ENCODE measurements at regions not wholly inside any gene's neighbourhood (a gene's known extent, or its start where the extent isn't known, plus 50 kb on each side); places are given as distances from the start of the nearest gene placed in this dataset.

DNA sequence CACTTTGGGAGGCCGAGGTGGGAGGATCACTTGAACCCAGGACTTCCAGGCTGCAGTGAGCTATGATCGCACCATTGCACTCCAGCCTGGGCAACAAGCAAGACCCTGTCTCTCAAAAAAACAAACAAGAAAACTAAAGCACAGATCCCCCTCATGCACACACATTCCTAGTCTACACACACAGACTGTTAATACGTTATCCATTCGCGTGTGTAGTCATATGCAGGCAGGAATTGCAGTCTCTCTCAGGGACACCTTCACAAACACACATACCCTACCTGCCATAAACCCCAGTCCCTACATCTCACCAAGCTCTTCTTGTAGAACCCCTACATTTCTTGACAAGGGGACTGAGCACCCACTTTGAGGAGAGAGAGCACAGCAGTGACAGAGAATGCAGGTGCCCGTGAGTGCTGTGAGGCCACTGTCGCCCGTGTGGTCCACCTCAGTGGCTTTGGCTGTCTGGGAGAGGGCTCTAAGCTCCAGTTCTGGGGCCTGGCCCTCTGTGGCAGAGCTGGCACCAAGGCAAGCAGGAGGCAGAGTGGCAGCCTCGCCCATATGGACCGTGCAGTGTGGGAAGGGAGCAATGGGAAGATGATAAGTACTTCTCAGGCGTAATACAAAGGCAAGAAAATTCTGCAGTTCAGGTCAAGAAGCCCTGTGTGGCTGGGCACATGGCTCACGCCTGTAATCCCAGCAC lies 59.0 kb upstream of the RPH3AL start:
- no peaks in the 10 kb centered on the region for H3K27me3 ChIP-seq (ENCODE audit: insufficient read depth, low read length)
- H3K4me1 ChIP-seq (ENCODE audit: insufficient read depth, low read length), result no peaks in the 10 kb centered on the region
- H3K36me3 ChIP-seq (ENCODE audit: insufficient read depth, low read depth, low read length), result no peaks in the 10 kb centered on the region
- no peaks in the 10 kb centered on the region for H3K9me3 ChIP-seq (ENCODE audit: insufficient read depth, low read depth, low read length)
- H3K9ac ChIP-seq (ENCODE audit: low read depth, low read length), result 0 out of 2 replicates have a peak overlapping the region, but pooled peaks have one; percentile 88
- no peak overlapping the region for H3K27ac ChIP-seq (ENCODE audit: low read length)
- H3K4me3 ChIP-seq (ENCODE audit: low read length), result peak overlapping the region; percentile 84; the same call in 1 of the 2 replicates

DNA sequence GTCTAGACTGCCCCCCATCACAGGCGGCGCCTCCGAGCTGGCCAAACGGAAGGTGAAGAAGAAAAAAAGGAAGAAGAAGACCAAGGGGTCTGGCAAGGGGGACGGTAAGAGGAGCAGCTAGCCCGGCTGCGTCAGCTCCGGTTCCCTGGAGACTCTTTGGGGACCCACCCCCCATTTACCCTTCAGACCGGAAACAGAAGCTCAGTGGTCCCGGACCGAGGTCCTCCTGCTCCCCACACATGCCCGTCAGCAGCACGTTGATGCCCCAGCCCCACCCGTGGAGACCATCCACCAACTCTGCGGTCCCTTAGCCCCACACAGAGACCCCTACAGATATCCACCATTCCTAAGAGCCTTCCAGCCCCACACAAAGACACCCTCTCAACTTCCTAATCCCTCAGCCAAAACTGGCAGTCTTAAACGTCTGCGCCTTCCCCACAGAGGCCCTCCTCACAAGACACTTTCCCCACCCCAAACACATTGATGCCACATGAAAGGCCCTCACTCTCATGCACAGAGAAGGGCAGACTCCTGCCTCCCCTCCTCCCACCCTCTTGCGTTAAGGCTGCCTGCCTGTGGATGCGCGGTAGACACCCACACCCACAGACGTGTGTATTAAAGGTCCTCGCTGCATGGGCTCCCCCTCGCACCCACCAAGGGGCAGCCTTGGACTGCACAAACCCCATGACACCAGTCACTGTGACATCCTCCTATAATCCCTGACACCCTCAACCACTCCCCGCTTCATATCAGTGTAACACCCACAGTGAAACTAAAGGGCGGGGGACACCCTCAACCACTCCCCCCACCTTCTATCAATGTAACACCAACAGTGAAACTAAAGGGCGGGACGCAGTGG lies 58.2 kb upstream of the RPH3AL start:
- peak overlapping the region; percentile 54 for H3K27ac ChIP-seq (ENCODE audit: low read length)
- H3K36me3 ChIP-seq (ENCODE audit: insufficient read depth, low read depth, low read length), result no peaks in the 10 kb centered on the region
- peak overlapping the region; percentile 84 for H3K4me3 ChIP-seq (ENCODE audit: low read length)
- H3K4me1 ChIP-seq (ENCODE audit: insufficient read depth, low read length), result no peaks in the 10 kb centered on the region
- peak overlapping the region; percentile 88 for H3K9ac ChIP-seq (ENCODE audit: low read depth, low read length)
- H3K9me3 ChIP-seq (ENCODE audit: insufficient read depth, low read depth, low read length), result no peaks in the 10 kb centered on the region
- H3K27me3 ChIP-seq (ENCODE audit: insufficient read depth, low read length), result no peaks in the 10 kb centered on the region

DNA sequence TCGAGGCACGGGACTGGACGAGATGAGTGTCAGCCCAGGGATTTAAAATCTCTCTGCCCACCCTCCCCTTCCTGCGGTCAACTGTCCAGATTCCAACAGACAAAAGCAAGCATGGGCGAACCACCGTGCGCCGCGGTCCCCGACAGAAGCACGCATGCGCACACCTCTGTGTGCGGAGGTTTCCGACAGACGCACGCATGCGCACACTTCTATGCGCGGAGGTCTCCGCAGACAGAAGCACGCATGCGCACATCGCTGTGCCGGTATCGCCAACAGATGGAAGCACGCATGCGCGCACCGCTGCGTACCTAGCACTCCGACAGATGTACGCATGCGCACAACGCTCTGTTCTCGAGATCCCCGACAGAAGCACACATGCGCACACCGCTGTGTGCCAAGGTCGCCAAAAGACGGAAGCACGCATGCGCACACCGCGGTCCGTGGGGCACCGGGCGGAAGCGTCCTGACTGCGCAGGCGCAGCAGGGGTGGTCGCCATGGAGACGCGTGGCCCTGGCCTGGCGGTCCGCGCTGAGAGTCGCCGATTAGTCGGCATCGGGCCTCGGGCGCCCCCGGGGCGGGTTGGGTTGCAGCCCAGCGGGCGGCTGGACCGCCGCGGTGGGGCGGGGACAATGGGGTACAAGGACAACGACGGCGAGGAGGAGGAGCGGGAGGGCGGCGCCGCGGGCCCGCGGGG lies 57.4 kb upstream of the RPH3AL start:
- Histone ChIP-seq H3K36me3 (ENCODE audit: insufficient read depth, low read depth, low read length) (no peaks in the 10 kb centered on the region), H3K27me3 (ENCODE audit: insufficient read depth, low read length) (no peaks in the 10 kb centered on the region), H3K4me3 (ENCODE audit: low read length) (peak overlapping the region; percentile 84), H3K9ac (ENCODE audit: low read depth, low read length) (peak overlapping the region; percentile 88; the same call in 1 of the 2 replicates), H3K9me3 (ENCODE audit: insufficient read depth, low read depth, low read length) (no peaks in the 10 kb centered on the region), H3K27ac (ENCODE audit: low read length) (peak overlapping the region; percentile 54), H3K4me1 (ENCODE audit: insufficient read depth, low read length) (no peaks in the 10 kb centered on the region)

DNA sequence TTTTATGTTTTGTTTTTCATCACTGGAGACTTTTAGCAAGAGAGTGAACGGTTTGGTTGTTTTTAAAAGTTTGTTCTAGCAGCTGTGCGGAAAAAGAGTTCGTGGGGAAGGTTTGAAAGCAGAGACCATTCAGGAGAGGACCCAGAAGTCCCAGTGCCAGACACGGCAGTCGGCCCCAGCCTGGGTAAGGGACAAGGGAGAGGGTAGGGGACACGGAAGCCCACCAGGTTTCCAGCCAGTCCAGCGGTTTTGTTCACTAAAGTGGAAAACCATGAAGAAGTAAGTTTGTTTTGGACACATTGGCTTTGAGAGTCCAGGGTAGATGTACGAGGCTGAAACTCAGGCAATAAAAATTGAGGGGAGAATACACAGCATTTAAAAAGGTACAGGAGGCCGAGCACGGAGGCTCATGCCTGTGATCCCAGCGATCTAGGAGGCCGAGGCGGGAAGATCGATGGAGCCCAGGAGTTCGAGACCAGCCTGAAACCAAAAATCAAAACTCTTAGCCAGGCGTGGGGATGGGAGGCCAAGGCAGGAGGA lies 56.8 kb upstream of the RPH3AL start:
- peak overlapping the region; percentile 41; the same call in 1 of the 2 replicates for H3K9ac ChIP-seq (ENCODE audit: low read depth, low read length)
- no peak overlapping the region for H3K27ac ChIP-seq (ENCODE audit: low read length)
- H3K4me3 ChIP-seq (ENCODE audit: low read length), result peak overlapping the region; percentile 41
- H3K4me1 ChIP-seq (ENCODE audit: insufficient read depth, low read length), result no peaks in the 10 kb centered on the region
- H3K9me3 ChIP-seq (ENCODE audit: insufficient read depth, low read depth, low read length), result no peaks in the 10 kb centered on the region
- no peaks in the 10 kb centered on the region for H3K27me3 ChIP-seq (ENCODE audit: insufficient read depth, low read length)
- H3K36me3 ChIP-seq (ENCODE audit: insufficient read depth, low read depth, low read length), result no peaks in the 10 kb centered on the region

DNA sequence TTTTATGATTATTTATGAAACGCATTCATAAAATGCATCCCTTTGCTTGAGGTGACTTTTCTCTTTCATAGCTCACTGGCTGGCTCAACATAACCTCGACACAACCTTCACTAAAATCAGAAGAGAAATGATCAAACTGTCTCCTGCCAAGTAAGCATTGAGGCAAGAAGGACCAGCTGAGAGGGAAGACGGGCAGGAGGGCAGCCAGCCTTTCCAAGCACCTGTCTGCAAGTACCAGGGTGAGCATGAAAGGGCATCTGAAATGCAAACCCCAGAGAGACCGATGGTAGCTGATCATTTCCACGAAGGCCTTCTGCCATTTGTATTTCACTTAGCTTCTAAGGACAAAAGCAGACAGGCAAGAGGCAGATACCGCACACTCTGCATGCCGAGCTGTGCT lies 52.1 kb upstream of the RPH3AL start:
- Histone ChIP-seq H3K27ac (ENCODE audit: low read length) (no peak overlapping the region), H3K9ac (ENCODE audit: low read depth, low read length) (no peak overlapping the region), H3K9me3 (ENCODE audit: insufficient read depth, low read depth, low read length) (no peaks in the 10 kb centered on the region), H3K36me3 (ENCODE audit: insufficient read depth, low read depth, low read length) (no peaks in the 10 kb centered on the region), H3K27me3 (ENCODE audit: insufficient read depth, low read length) (no peaks in the 10 kb centered on the region; the same call in 1 of the 2 replicates), H3K4me3 (ENCODE audit: low read length) (no peak overlapping the region), H3K4me1 (ENCODE audit: insufficient read depth, low read length) (no peaks in the 10 kb centered on the region)

All from iPS-20b (cell line).